Panc1 (cell line): ENCODE measurements at regions not wholly inside any gene's neighbourhood (a gene's known extent, or its start where the extent isn't known, plus 50 kb on each side); places are given as distances from the start of the nearest gene placed in this dataset.

Experiments
- CTCF ChIP-seq: fragments of 450-650 bp; IDR thresholded peaks from 2 replicates; pipeline ENCODE4 v1.5.1; 2017; ENCODE audit warnings: mild to moderate bottlenecking
- SIN3A ChIP-seq: IDR thresholded peaks from 2 replicates; pipeline ENCODE4 v1.6.1; 2012; ENCODE audit warnings: low read depth, mild to moderate bottlenecking, low read length, moderate library complexity, borderline replicate concordance; ENCODE audit not compliant: insufficient read depth
- TCF7L2 ChIP-seq: IDR thresholded peaks from 2 replicates; pipeline ENCODE4 v1.6.1; 2011; ENCODE audit warnings: mild to moderate bottlenecking, low read depth, low read length, inconsistent platforms
- TF ChIP-seq, protein P1 (sequence below), 2 experiments: IDR thresholded peaks; 2 replicates each; pipeline ENCODE4 v1.6.1; 2011 to 2012; ENCODE audit warnings: low read depth in 2 of 2, control low read depth in 1 of 2, low read length in 1 of 2, mild to moderate bottlenecking in 1 of 2, moderate library complexity in 1 of 2; ENCODE audit not compliant: insufficient read depth in 1 of 2

DNA sequence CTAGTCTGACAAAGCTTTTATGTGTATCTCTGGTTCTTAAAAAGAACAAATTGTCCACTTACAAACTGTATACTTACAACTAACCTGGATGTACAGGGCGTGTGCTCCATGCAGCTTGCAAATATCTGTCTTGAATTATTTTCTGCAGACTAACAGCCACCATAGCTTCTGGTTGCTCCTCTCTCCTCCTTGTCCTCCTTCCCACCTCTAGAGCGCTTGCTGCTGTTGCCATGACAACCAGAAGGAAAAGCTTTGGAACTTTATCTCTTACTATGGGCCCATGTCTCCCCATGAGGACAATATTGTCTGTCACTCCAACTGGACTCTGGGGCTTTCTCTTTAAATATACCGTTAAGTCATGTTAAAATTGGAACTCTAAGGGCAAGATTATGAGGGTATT lies 71.5 kb upstream of the DHX40 start:
- no peak for TF ChIP-seq SIN3A
- no peak for TF ChIP-seq CTCF
- no peak for TF ChIP-seq TCF7L2
- TF ChIP-seq, protein P1, sequence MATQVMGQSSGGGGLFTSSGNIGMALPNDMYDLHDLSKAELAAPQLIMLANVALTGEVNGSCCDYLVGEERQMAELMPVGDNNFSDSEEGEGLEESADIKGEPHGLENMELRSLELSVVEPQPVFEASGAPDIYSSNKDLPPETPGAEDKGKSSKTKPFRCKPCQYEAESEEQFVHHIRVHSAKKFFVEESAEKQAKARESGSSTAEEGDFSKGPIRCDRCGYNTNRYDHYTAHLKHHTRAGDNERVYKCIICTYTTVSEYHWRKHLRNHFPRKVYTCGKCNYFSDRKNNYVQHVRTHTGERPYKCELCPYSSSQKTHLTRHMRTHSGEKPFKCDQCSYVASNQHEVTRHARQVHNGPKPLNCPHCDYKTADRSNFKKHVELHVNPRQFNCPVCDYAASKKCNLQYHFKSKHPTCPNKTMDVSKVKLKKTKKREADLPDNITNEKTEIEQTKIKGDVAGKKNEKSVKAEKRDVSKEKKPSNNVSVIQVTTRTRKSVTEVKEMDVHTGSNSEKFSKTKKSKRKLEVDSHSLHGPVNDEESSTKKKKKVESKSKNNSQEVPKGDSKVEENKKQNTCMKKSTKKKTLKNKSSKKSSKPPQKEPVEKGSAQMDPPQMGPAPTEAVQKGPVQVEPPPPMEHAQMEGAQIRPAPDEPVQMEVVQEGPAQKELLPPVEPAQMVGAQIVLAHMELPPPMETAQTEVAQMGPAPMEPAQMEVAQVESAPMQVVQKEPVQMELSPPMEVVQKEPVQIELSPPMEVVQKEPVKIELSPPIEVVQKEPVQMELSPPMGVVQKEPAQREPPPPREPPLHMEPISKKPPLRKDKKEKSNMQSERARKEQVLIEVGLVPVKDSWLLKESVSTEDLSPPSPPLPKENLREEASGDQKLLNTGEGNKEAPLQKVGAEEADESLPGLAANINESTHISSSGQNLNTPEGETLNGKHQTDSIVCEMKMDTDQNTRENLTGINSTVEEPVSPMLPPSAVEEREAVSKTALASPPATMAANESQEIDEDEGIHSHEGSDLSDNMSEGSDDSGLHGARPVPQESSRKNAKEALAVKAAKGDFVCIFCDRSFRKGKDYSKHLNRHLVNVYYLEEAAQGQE (IDR thresholded peaks at IDR 0.05; ENCODE audit: insufficient read depth in 1 of 2, low read depth in 2 of 2, low read length in 1 of 2), result no peak
